ENCODE measurements at regions not wholly inside any gene's neighbourhood (a gene's known extent, or its start where the extent isn't known, plus 50 kb on each side); places are given as distances from the start of the nearest gene placed in this dataset.

DNA sequence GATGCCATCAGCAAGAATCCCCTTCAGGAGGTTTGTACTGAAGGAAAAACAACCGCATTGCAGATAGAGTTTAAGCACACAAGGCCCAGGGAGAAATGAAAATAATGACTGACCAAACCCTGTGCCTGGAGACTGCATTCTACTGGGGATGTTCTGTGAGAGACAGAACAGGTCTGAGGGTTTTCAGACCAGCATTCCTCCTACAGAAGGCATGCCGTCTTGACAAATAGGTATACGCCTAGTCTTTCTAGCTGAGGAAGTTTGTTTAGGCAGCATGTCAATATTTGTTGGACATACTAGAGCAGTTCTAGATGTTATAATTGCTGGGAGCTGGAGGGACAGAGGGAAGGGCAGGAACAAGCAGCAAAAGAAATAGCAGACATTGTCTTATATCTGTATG lies 68.4 kb upstream of the SCOC start:
- TF ChIP-seq CTCF (conservative IDR thresholded peaks at IDR 0.05; ENCODE audit: low read length) (no peak), EZH2phosphoT487 (IDR thresholded peaks at IDR 0.05; ENCODE audit: borderline replicate concordance) (no peak)

Measured in Loucy (cell line).